ENCODE measurements at regions not wholly inside any gene's neighbourhood (a gene's known extent, or its start where the extent isn't known, plus 50 kb on each side); places are given as distances from the start of the nearest gene placed in this dataset.

DNA sequence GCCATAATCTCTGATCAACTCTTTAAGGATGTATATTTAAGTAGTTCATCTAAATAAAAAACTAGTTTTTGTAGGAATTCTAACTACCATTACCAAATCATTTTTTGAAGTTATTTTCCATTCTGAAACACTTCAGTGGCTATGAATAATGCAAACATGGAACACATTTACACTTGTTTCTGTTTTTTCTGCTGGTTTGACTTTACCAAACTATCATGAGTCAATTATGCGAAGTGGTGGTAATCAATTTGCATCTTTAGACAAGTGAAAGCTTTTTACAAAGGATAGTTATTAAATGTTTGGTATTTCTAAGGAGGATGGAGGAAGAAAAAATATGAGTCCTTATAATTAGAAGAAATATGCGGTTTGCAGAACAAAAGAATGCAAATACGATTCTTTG lies 202.0 kb upstream of the MMADHC start:
- TF ChIP-seq ZNF274 (IDR thresholded peaks at IDR 0.05; ENCODE audit: low read depth, low read length) (no peak), SUZ12 (IDR thresholded peaks at IDR 0.05; ENCODE audit: extremely low read depth, insufficient read depth, insufficient read length) (no peak)
